Memory B cell (primary cell): ENCODE measurements at regions not wholly inside any gene's neighbourhood (a gene's known extent, or its start where the extent isn't known, plus 50 kb on each side); places are given as distances from the start of the nearest gene placed in this dataset.
A peak's percentile ranks its signal among the peaks of the same experiment; 100 is the strongest.

Source experiments
- ATAC-seq: fragments of 150-1000 bp; cut with Tn5 transposase; 2 replicates; pipeline ENCODE4 v1.10.0; 2021; ENCODE audit warnings: low read depth, mild to moderate bottlenecking, moderate library complexity
- DNase-seq, 2 donors: peaks; one replicate each; pipeline ENCODE4 v3.0.0; 2022; ENCODE audit warnings: low spot score in 2 of 2
- H3K27ac Mint-ChIP-seq: one replicate; pipeline ENCODE4 v1.8.0; 2022; ENCODE audit warnings: mild to moderate bottlenecking, moderate library complexity, mixed read lengths
- H3K27me3 Mint-ChIP-seq: one replicate; pipeline ENCODE4 v1.8.0; 2022; ENCODE audit warnings: mixed read lengths
- H3K36me3 Mint-ChIP-seq: one replicate; pipeline ENCODE4 v1.8.0; 2022; ENCODE audit warnings: mild to moderate bottlenecking, mixed read lengths
- H3K4me1 Mint-ChIP-seq: one replicate; pipeline ENCODE4 v1.8.0; 2022; ENCODE audit warnings: mixed read lengths
- H3K4me3 Mint-ChIP-seq: one replicate; pipeline ENCODE4 v1.8.0; 2022; ENCODE audit warnings: mild to moderate bottlenecking, moderate library complexity, mixed read lengths
- H3K9me3 Mint-ChIP-seq: one replicate; pipeline ENCODE4 v1.8.0; 2022; ENCODE audit warnings: mixed read lengths

- Mint-ChIP-seq H3K4me3 (no peak overlapping the region), H3K4me1 (peaks cover 6% of the 10 kb centered on the region), H3K36me3 (no peaks in the 10 kb centered on the region), H3K27me3 (no peaks in the 10 kb centered on the region), H3K9me3 (no peaks in the 10 kb centered on the region), H3K27ac (no peak overlapping the region)
- ATAC-seq (no peak), DNase-seq (no peak)
Measured at GRCh38 chr6:95487817-95488216, 89.5 kb upstream of the MANEA start.

DNA sequence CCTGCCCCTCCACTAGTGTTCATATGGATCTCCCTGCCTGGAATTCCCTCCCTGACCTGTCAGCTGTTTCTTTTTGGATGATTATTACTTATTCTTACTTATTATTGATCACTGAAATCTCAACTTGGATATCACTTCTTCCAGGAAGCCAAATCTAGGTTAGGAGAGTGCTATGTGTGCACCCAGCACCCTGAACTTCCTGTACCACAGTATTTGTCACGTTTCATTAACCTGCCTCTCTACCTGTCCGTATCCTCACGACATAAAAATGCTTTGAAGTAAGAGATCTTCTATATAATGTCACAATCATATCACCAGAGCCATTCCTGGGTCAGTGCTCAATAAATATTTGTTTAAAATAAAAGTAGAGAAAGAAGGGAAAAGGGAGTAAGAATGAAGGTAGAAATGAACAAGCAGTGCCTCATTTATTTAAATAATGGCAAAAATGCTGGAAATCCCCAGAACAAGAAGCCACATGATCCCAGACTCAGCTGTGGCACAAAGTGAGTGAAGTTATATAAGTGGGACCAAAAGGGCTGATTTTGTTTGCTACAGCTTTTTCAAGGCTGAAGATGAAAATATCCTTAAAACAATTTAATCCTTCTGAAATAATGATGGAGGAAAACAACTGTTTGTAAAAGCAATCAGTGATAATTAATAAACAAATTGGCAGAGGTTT, 88.0 kb upstream of the MANEA start:
- H3K4me3 Mint-ChIP-seq, result peak overlapping the region; percentile 19
- H3K27me3 Mint-ChIP-seq, result no peaks in the 10 kb centered on the region
- no peak overlapping the region for H3K27ac Mint-ChIP-seq
- peaks cover 6% of the 10 kb centered on the region for H3K4me1 Mint-ChIP-seq
- no peaks in the 10 kb centered on the region for H3K36me3 Mint-ChIP-seq
- ATAC-seq, result peak; percentile 37
- no peaks in the 10 kb centered on the region for H3K9me3 Mint-ChIP-seq
- no peak for DNase-seq

DNA sequence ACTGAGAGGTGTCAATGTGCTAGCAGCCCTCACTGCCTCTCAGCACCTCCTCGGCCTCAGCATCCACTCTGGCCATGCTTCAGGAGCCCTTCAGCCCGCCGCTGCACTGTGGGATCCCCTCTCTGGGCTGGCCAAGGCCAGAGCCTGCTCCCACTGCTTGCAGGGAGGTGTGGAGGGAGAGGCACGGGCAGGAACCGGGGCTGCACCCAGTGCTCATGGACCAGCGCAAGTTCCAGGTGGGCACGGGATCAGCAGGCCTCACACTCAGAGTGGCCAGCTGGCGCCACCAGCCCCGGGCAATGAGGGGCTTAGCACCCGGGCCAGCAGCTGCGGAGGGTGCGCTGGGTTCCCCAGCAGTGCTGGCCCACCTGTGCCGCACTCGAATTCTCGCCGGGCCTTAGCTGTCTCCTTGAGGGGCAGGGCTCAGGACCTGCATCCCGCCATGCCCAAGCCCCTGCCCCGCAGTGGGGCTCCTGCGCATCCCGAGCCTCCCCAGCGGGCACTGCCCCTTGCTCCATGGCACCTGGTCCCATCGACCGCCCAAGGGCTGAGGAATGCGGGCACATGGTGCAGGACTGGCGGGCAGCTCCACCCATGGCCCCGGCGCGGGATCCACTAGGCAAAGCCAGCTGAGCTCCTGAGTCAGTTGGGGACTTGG, 80.4 kb upstream of the MANEA start:
- H3K27ac Mint-ChIP-seq, result no peak overlapping the region
- H3K27me3 Mint-ChIP-seq, result no peaks in the 10 kb centered on the region
- H3K4me3 Mint-ChIP-seq, result no peak overlapping the region
- H3K9me3 Mint-ChIP-seq, result peaks cover 2% of the 10 kb centered on the region
- H3K4me1 Mint-ChIP-seq, result no peaks in the 10 kb centered on the region
- H3K36me3 Mint-ChIP-seq, result no peaks in the 10 kb centered on the region
- ATAC-seq, result no peak
- DNase-seq, result no peak

GRCh38 chr6:95501032-95501904, 76.1 kb upstream of the MANEA start:
- Mint-ChIP-seq H3K36me3 (no peaks in the 10 kb centered on the region), H3K4me3 (no peak overlapping the region), H3K27ac (no peak overlapping the region), H3K4me1 (no peaks in the 10 kb centered on the region), H3K27me3 (peaks cover 2% of the 10 kb centered on the region), H3K9me3 (peaks cover 4% of the 10 kb centered on the region)
- no peak for DNase-seq
- ATAC-seq, result no peak

- Mint-ChIP-seq H3K9me3 (peaks cover 2% of the 10 kb centered on the region), H3K4me1 (no peaks in the 10 kb centered on the region), H3K4me3 (no peak overlapping the region), H3K27ac (no peak overlapping the region), H3K27me3 (peaks cover 2% of the 10 kb centered on the region), H3K36me3 (no peaks in the 10 kb centered on the region)
- DNase-seq (no peak), ATAC-seq (no peak)
Measured at GRCh38 chr6:95503568-95503967, 73.8 kb upstream of the MANEA start.

GRCh38 chr6:95511404-95511803, 65.9 kb upstream of the MANEA start:
- no peaks in the 10 kb centered on the region for H3K36me3 Mint-ChIP-seq

DNA sequence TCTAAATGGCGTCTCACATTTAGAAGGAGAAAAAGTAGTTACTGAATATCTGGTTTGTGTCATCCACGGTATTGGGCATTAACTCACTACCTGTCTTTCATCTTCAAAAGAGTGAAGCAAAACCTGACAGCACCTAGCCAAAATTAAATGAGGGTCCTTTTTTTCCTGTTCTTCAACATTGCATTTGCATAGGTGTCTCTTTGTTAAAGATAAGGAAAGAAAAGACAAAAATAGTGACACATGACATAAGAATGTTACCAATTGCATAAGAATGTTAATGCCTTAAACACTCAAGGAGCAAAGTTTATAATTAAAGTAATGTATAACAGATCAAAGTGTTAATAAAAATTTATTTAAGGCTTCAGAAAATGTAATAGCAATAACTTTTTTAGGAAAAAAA, 61.4 kb upstream of the MANEA start:
- Mint-ChIP-seq H3K4me3 (no peak overlapping the region), H3K27ac (no peak overlapping the region), H3K36me3 (no peaks in the 10 kb centered on the region), H3K9me3 (no peaks in the 10 kb centered on the region), H3K27me3 (no peaks in the 10 kb centered on the region), H3K4me1 (peaks cover 2% of the 10 kb centered on the region)
- ATAC-seq, result no peak
- DNase-seq, result no peak

More at GRCh38 chr6:95511404-95511803, 65.9 kb upstream of the MANEA start:
- no peak overlapping the region for H3K4me3 Mint-ChIP-seq
- H3K27me3 Mint-ChIP-seq, result no peaks in the 10 kb centered on the region
- H3K9me3 Mint-ChIP-seq, result no peaks in the 10 kb centered on the region
- no peak overlapping the region for H3K27ac Mint-ChIP-seq
- DNase-seq (no peak), ATAC-seq (no peak)
- H3K4me1 Mint-ChIP-seq, result no peaks in the 10 kb centered on the region

GRCh38 chr6:95517004-95517403, 60.3 kb upstream of the MANEA start:
- no peak overlapping the region for H3K4me3 Mint-ChIP-seq
- no peaks in the 10 kb centered on the region for H3K36me3 Mint-ChIP-seq
- DNase-seq (no peak), ATAC-seq (no peak)
- no peaks in the 10 kb centered on the region for H3K9me3 Mint-ChIP-seq
- no peaks in the 10 kb centered on the region for H3K27me3 Mint-ChIP-seq
- peaks cover 2% of the 10 kb centered on the region for H3K4me1 Mint-ChIP-seq
- H3K27ac Mint-ChIP-seq, result no peak overlapping the region

DNA sequence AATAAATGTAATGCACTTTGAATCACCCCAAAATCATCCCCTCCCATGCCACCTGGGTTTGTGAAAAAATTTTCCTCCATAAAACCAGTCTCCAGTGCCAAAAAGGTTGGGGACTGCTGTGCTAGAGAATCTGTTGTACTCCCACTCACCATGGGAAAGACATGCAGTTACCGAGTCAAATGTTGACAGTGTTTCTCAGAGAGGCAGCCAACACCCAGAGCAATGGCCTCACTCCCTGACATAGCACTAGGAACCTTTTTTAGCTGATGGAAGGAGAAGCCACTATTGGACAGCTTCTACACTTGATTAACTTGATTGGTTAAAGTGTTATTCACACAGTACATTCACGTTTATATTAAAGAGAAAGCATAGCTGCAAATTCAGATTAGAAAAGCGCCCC, 59.8 kb upstream of the MANEA start:
- Mint-ChIP-seq H3K4me1 (peaks cover 2% of the 10 kb centered on the region), H3K36me3 (no peaks in the 10 kb centered on the region), H3K9me3 (no peaks in the 10 kb centered on the region), H3K4me3 (no peak overlapping the region), H3K27ac (no peak overlapping the region), H3K27me3 (no peaks in the 10 kb centered on the region)
- no peak for ATAC-seq
- DNase-seq, result no peak

- peaks cover 2% of the 10 kb centered on the region for H3K4me1 Mint-ChIP-seq
- ATAC-seq (no peak), DNase-seq (no peak)
- no peaks in the 10 kb centered on the region for H3K9me3 Mint-ChIP-seq
- H3K36me3 Mint-ChIP-seq, result no peaks in the 10 kb centered on the region
- no peak overlapping the region for H3K27ac Mint-ChIP-seq
- no peaks in the 10 kb centered on the region for H3K27me3 Mint-ChIP-seq
- H3K4me3 Mint-ChIP-seq, result no peak overlapping the region
Measured at GRCh38 chr6:95518630-95519227, 58.6 kb upstream of the MANEA start.

- Mint-ChIP-seq H3K4me1 (peaks cover 2% of the 10 kb centered on the region), H3K27me3 (no peaks in the 10 kb centered on the region), H3K9me3 (no peaks in the 10 kb centered on the region), H3K27ac (no peak overlapping the region), H3K4me3 (no peak overlapping the region), H3K36me3 (no peaks in the 10 kb centered on the region)
- DNase-seq (no peak), ATAC-seq (no peak)
Measured at GRCh38 chr6:95519228-95520037, 57.9 kb upstream of the MANEA start.

DNA sequence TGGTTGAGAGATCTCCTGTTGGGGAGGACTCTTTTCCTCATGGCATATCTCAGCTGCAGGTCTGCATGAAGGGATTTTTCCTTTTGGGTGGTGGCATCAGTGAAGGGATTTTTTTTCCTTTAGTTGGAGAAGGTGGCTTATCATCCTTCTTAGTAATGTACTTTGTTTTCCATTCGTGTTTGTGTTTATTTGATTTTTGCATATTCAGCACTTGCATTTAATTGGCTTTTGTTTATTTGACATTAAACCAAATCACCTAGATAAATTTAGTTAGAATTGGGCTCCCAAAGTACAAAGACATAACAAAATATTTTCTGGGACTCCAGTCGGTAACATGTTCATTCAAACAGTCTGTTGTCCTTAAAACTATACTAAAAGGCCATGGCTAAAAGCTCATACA, 56.2 kb upstream of the MANEA start:
- H3K27ac Mint-ChIP-seq, result no peak overlapping the region
- H3K4me1 Mint-ChIP-seq, result peaks cover 2% of the 10 kb centered on the region

More for the DNA sequence above, 56.2 kb upstream of the MANEA start:
- peaks cover 4% of the 10 kb centered on the region for H3K27me3 Mint-ChIP-seq
- DNase-seq (no peak), ATAC-seq (no peak)
- H3K9me3 Mint-ChIP-seq, result no peaks in the 10 kb centered on the region
- H3K4me3 Mint-ChIP-seq, result no peak overlapping the region
- no peaks in the 10 kb centered on the region for H3K36me3 Mint-ChIP-seq
